ENCODE measurements at regions not wholly inside any gene's neighbourhood (a gene's known extent, or its start where the extent isn't known, plus 50 kb on each side); places are given as distances from the start of the nearest gene placed in this dataset.

- DNase-seq (ENCODE audit: low read depth in 4 of 4, low spot score in 3 of 4) = no peak
These were observed 83.9 kb upstream of the PROK2 start for GRCh38 chr3:71868876-71869275.

- no peak for DNase-seq (ENCODE audit: low read depth in 4 of 4, low spot score in 3 of 4)
These were observed 80.8 kb upstream of the PROK2 start for GRCh38 chr3:71865727-71866126.

- no peak for DNase-seq (ENCODE audit: low read depth in 4 of 4, low spot score in 3 of 4)
These were observed 78.7 kb upstream of the PROK2 start for GRCh38 chr3:71863563-71864190.

- DNase-seq (ENCODE audit: low read depth in 4 of 4, low spot score in 3 of 4) = no peak
These were observed 77.6 kb upstream of the PROK2 start for GRCh38 chr3:71862371-71863140.

- peak in 1 of 4 donors; percentile 32 for DNase-seq (ENCODE audit: low read depth in 4 of 4, low spot score in 3 of 4)
These were observed 74.2 kb upstream of the PROK2 start for GRCh38 chr3:71859123-71859519.

GRCh38 chr3:71858503-71859122 is 73.7 kb upstream of the PROK2 start:
- peak in 1 of 4 donors; percentile 19 for DNase-seq (ENCODE audit: low read depth in 4 of 4, low spot score in 3 of 4)

GRCh38 chr3:71857956-71858355 is 73.0 kb upstream of the PROK2 start:
- DNase-seq (ENCODE audit: low read depth in 4 of 4, low spot score in 3 of 4) = no peak

- no peak for DNase-seq (ENCODE audit: low read depth in 4 of 4, low spot score in 3 of 4)
These were observed 69.8 kb upstream of the PROK2 start for GRCh38 chr3:71854706-71855105.

GRCh38 chr3:71854096-71854495 is 69.1 kb upstream of the PROK2 start:
- DNase-seq (ENCODE audit: low read depth in 4 of 4, low spot score in 3 of 4) = no peak

GRCh38 chr3:71851878-71852277 is 66.9 kb upstream of the PROK2 start:
- no peak for DNase-seq (ENCODE audit: low read depth in 4 of 4, low spot score in 3 of 4)

- no peak for DNase-seq (ENCODE audit: low read depth in 4 of 4, low spot score in 3 of 4)
These were observed 65.7 kb upstream of the PROK2 start for GRCh38 chr3:71850654-71851053.

- no peak for DNase-seq (ENCODE audit: low read depth in 4 of 4, low spot score in 3 of 4)
These were observed 64.7 kb upstream of the PROK2 start for GRCh38 chr3:71849681-71850080.

GRCh38 chr3:71847794-71848193 is 62.8 kb upstream of the PROK2 start:
- DNase-seq (ENCODE audit: low read depth in 4 of 4, low spot score in 3 of 4) = no peak

- DNase-seq (ENCODE audit: low read depth in 4 of 4, low spot score in 3 of 4) = no peak
These were observed 61.2 kb upstream of the PROK2 start for GRCh38 chr3:71846185-71846584.

GRCh38 chr3:71843071-71843470 is 58.1 kb upstream of the PROK2 start:
- no peak for DNase-seq (ENCODE audit: low read depth in 4 of 4, low spot score in 3 of 4)

- no peak for DNase-seq (ENCODE audit: low read depth in 4 of 4, low spot score in 3 of 4)
These were observed 53.5 kb upstream of the PROK2 start for GRCh38 chr3:71838406-71838805.

Data from left renal pelvis (tissue), 4 donors.